ENCODE measurements at regions not wholly inside any gene's neighbourhood (a gene's known extent, or its start where the extent isn't known, plus 50 kb on each side); places are given as distances from the start of the nearest gene placed in this dataset.

- DNase-seq: no peak
Measured at GRCh38 chr15:77732514-77733335, 100.0 kb upstream of the LINGO1 start.

DNA sequence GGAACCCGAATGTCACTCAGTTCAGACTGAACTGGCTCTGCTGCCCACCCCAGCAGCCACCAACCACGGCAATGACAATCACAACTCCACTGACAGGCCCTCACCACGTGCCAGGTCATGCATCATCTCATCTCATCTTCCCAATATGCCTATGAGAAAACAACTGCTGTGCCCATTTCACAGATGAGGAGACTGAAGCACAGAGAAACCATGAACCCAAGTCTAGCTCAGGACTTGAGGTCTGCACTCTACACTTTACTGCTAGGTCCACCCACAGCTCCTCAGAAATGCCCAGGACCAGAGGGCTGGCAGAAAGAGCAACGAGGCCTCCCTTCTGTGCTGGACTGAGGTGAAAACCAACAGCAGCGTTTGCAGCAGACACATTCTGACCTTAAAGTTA lies 99.2 kb upstream of the LINGO1 start:
- no peak for DNase-seq

- DNase-seq: no peak
Measured at GRCh38 chr15:77731067-77731466, 98.4 kb upstream of the LINGO1 start.

GRCh38 chr15:77727635-77728304 lies 95.1 kb upstream of the LINGO1 start:
- no peak for DNase-seq

GRCh38 chr15:77724715-77725114 lies 92.0 kb upstream of the LINGO1 start:
- DNase-seq: no peak

DNA sequence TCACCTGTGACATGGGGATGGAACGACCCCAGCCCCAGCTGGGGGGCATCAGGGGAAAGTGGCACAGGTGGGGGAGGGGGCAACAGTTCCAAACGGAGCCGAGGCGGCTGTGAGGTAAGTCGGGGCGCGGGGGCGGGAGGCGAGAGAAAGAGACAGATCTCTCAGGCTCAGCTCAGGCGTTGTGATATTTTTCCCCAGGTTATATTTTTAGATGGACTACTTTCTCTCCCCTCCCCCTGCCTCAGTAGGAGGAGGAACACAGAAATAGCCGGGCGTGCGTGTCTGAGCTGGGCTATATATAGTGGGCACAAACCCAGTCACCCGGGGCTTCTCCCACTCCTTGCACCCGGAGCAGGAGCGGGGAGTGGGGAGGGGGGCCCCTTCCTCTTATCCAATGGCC lies 91.0 kb upstream of the LINGO1 start:
- DNase-seq: no peak

DNA sequence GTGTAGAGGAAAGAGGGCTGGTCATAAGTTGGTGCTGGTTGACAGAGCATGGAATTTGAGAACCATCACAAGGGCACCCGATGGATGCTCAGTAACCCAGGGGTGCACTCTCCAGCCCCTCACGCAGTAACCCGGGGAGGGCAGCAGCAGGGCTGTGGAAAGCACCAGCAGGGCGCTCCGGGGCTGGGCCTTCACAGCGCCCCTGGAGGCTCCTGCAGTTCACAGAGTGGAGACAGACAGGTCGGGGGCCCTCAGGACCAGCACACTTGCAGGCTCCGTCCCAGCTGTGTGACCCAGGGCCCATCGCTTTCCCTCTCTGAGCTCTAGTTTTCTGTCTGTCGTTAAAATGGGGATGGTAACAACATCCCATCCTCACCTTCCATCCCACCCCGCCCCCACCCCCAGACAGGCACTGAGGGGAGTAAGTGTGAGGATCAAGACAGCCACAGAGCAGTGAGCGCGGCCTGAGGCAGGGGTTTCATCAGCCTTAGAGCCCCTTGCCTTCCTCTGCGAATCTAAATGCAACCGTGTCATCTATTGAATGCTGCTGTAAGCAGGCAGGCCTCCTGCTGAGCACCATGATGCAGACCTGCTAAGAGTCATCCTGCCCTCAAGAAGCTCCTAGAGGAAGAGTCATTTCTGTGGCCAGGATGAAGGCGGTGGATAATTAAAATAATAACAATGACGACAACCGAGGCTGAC lies 90.2 kb upstream of the LINGO1 start:
- no peak for DNase-seq

DNA sequence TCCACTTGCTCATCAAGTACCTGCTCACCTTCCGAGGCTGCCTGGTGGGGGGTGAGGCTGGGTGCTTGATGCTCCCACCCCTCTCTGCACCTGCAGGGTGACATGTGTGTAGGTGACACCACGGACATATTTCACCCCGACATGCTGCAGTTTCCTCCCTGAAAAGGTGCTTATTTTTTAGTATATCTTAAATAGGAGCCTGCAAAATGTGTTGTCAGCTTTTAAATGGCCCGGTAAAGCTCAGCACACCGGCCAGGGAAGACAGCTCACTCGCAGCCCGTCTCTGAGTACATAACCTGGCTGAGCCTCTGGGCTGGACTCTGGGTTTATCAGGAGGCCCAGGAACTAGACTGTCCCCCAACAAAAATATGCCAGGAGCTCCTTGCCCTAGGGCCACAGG lies 89.3 kb upstream of the LINGO1 start:
- no peak for DNase-seq

DNA sequence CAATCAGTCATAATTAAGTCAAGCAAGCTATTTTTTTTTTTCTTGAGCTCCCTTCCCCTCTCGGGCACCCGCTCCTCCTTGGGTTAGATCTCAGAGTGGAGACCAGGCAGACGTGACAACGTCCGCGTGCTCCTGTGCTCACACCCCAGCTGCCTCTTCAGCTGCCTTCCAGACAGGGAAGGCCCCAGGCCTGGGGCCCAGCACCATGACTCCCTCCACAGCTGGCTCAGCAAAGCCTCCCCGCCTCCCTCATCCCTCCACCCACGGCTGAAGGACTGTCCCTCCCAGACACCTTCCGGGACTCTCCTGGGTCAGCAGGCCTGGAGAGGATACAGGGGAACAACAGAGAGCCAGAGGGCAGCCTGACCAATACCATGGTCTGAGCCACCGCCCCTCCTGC lies 87.9 kb upstream of the LINGO1 start:
- no peak for DNase-seq

GRCh38 chr15:77720173-77720572 lies 87.5 kb upstream of the LINGO1 start:
- no peak for DNase-seq

- no peak for DNase-seq
Measured at GRCh38 chr15:77719450-77719849, 86.7 kb upstream of the LINGO1 start.

- no peak for DNase-seq
Measured at GRCh38 chr15:77717333-77717990, 84.8 kb upstream of the LINGO1 start.

- no peak for DNase-seq
Measured at GRCh38 chr15:77716632-77717332, 84.1 kb upstream of the LINGO1 start.

DNA sequence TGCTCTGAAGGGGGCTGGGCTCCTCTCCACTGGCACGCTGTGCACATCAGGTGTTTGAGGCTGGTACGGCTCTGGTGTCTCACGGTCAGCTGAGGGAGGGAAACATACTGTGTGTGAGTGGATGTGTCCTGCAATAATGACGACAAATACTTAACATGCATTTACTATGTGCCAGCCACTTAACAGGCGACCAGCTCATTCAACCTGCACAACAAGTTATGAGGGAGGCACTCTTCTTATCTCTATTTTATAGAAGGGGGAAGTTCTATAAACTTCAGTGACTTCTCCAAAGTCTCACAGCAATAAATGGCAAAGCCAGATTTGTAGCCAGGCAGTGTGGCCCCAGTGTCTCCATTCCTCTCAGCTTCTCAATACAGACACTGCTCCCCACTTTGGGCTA lies 83.1 kb upstream of the LINGO1 start:
- DNase-seq: no peak

GRCh38 chr15:77715051-77715450 lies 82.3 kb upstream of the LINGO1 start:
- DNase-seq: no peak

- DNase-seq: no peak
Measured at GRCh38 chr15:77714555-77714954, 81.8 kb upstream of the LINGO1 start.

DNA sequence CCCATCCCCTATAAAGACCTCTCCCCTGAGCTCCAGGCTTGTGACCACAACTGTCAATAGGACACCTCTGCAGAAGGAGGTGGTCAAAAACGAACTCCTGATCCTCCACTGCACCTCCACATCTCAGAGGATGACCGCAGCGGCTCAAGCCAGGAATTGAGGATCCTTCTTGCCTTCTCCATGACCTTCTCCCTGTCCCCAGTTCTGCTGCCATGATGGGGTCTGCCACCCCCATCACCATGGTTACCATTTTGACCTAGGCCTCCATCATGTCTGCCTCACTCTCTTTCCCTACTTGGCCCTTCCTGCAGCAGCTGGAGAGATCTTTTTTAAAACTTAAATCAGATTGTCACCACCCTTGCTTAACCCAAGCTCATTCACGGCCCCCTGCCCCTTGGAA lies 81.3 kb upstream of the LINGO1 start:
- DNase-seq: no peak

- no peak for DNase-seq
Measured at GRCh38 chr15:77713281-77713680, 80.6 kb upstream of the LINGO1 start.

DNA sequence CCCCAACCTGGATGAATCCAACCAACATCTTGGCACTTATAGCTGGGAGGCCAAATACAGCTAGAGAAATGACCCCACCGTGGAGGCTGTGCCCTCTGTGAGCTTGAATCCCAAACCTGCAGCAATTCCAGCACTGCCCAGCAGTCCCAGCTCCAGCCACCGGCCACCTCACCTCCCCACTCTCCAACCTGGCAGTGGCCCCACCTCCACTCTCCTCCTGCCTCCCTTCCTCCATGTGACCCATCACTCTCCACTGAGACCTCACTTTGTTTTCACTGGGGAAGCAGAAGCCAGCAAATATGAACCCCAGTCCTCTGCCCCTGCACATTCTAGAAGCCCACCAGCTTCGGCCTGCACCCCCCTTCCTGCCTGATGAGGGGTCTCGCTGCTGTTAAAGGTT lies 79.7 kb upstream of the LINGO1 start:
- no peak for DNase-seq

- DNase-seq: no peak
Measured at GRCh38 chr15:77710637-77711036, 77.9 kb upstream of the LINGO1 start.

- DNase-seq: no peak
Measured at GRCh38 chr15:77710206-77710605, 77.5 kb upstream of the LINGO1 start.

Data from left kidney (tissue), 1 donor.